ENCODE measurements at regions not wholly inside any gene's neighbourhood (a gene's known extent, or its start where the extent isn't known, plus 50 kb on each side); places are given as distances from the start of the nearest gene placed in this dataset.
"Not testable (repeated sequence)": the region's sequence is repeated elsewhere in the genome, so short reads cannot be mapped to it uniquely, and the experiment has no call there.

DNA sequence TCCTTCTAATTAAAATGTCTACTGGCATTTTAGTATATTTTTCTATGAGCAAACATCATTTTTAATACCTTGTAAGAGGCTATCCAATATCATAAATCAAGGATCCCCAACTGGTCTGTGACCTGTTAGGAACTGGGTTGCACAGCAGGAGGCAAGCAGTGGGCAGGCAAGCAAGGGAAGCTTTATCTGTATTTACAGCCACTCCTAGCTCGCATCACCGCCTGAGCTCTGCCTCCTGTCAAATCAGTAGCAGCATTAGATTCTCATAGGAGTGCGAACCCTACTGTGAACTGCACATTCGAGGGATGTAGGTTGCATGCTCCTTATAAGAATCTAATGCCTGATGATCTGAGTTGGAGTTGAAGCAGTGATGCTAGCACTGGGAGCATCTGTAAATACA is 70.2 kb upstream of the CREB3L1 start:
- Mint-ChIP-seq H3K36me3 (ENCODE audit: low read depth) (no peaks in the 10 kb centered on the region), H3K4me1 (peaks cover 11% of the 10 kb centered on the region), H3K27ac (no peak overlapping the region), H3K27me3 (peaks cover 8% of the 10 kb centered on the region), H3K4me3 (no peak overlapping the region), H3K9me3 (ENCODE audit: low read depth) (no peaks in the 10 kb centered on the region)
- intact Hi-C loops (cut with DNase I, micrococcal nuclease) = no loop called here
- CTCF ChIA-PET = interaction anchor here (0.8 to 1.5 kb wide), 2 partner anchors 36 to 100 kb away, joined by 3 to 4 read pairs; no protein-coding TSS in a partner anchor
- ATAC-seq (no peak), DNase-seq (no peak)
- POLR2A ChIA-PET = no interaction called here

DNA sequence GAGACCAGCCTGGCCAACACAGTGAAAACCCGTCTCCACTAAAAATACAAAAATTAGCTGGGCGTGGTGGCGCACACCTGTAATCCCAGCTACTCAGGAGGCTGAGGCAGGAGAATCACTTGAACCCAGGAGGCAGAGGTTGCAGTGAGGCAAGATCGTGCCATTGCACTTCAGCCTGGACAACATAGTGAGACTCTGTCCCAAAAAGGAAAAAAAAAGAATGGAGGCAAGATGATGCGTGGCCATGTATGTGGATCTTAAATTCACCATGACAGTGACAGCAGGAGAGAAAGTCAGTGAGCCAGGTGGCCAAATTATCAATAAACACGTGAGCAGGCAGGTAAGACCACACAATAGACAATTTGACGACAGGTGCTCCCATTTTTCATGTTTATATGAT is 73.0 kb upstream of the CREB3L1 start:
- intact Hi-C loops (cut with DNase I, micrococcal nuclease); H3K9me3 Mint-ChIP-seq (ENCODE audit: low read depth); H3K27ac Mint-ChIP-seq; POLR2A ChIA-PET; ATAC-seq; H3K4me1 Mint-ChIP-seq; H3K4me3 Mint-ChIP-seq; H3K36me3 Mint-ChIP-seq (ENCODE audit: low read depth); DNase-seq: not testable (repeated sequence)
- H3K27me3 Mint-ChIP-seq = peaks cover 17% of the 10 kb centered on the region
- CTCF ChIA-PET = interaction anchor here (1.0 kb wide), 1 partner anchor 239 kb away, joined by 3 read pairs; no protein-coding TSS in a partner anchor

DNA sequence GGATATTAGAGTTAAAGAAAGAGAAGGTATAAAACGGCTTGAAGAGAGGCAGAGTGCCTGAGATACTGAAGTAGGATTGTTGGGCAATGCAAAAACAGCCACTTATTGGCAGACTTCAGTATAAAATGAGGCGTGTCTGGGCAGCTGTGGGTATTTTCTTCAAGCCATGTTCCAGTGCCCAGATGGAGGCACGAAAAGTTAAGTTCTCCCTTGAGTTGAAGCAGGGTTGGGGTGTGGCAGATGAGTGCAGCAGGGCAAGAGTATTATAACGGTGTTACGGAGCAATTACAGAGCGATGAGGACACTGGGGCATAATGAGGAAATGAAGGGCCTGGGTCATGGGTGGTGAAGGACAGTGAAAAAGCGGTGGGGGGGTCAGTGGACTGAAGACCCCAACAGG is 73.7 kb upstream of the CREB3L1 start:
- intact Hi-C loops (cut with DNase I, micrococcal nuclease) = no loop called here
- Mint-ChIP-seq H3K27ac (no peak overlapping the region), H3K36me3 (ENCODE audit: low read depth) (no peaks in the 10 kb centered on the region), H3K4me1 (no peaks in the 10 kb centered on the region), H3K27me3 (peaks cover 21% of the 10 kb centered on the region), H3K9me3 (ENCODE audit: low read depth) (no peaks in the 10 kb centered on the region), H3K4me3 (no peak overlapping the region)
- ATAC-seq (no peak), DNase-seq (no peak)
- ChIA-PET POLR2A (no interaction called here), CTCF (interaction anchor here (0.7 kb wide), 1 partner anchor 1531 kb away, joined by 4 read pairs; no protein-coding TSS in a partner anchor)

DNA sequence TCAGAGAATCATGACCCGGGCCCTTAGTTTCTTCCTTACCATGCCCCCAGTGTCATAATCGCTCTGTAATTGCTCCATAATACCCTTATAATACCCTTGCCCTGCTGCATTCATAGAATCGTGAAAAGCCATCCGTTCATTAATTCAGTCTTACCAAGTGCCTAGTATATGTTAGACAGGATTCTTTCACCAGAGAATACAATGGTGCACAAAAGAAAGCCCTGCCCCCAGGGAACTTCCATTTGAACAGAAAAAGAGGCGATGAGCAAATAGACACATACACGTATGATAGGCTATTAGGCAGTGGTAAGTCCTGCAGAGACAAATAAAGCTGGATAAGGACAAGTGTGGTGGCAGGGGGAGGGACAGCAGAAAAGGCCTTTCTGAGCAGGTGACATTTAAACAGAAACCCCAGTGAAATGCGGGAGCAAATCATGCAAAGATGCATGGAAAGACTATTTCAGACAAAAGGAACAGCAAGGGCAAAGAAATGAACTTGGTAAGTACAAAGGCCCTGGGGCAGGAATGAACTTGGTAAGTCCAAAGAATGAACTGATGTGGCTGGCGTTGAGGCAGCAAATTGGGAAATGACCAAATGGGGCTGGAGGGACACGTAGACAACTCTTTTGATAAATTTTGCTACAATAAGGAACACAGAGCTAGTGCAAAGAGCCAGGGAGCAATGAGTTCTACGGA is 74.6 kb upstream of the CREB3L1 start:
- H3K9me3 Mint-ChIP-seq (ENCODE audit: low read depth) = no peaks in the 10 kb centered on the region
- POLR2A ChIA-PET = no interaction called here
- H3K27ac Mint-ChIP-seq = no peak overlapping the region
- peaks cover 24% of the 10 kb centered on the region for H3K27me3 Mint-ChIP-seq
- intact Hi-C loops (cut with DNase I, micrococcal nuclease) = no loop called here
- DNase-seq (no peak), ATAC-seq (no peak)
- no peaks in the 10 kb centered on the region for H3K36me3 Mint-ChIP-seq (ENCODE audit: low read depth)
- CTCF ChIA-PET = interaction anchor here (0.5 to 0.7 kb wide), 2 partner anchors 329 to 1530 kb away, joined by 3 to 4 read pairs; no protein-coding TSS in a partner anchor
- H3K4me3 Mint-ChIP-seq = no peak overlapping the region
- H3K4me1 Mint-ChIP-seq = no peaks in the 10 kb centered on the region

DNA sequence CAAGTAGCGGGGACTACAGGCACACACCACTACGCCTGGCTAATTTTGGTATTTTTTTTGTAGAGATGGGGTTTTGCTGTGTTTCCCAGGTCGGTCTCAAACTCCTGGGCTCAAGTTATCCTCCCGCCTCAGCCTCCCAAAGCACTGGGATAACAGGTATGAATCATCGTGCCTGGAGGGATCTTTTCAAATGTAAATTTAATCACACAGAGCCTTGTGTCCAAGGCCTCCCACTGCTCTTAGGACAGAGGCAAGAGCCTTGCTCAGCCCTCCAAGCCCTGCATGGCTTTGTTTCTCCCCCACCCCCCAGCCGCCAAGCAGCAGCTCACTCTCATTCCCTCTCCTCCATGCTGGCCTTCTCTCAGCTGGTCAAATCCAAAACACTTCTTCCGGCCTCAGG is 75.3 kb upstream of the CREB3L1 start:
- Mint-ChIP-seq H3K27ac (no peak overlapping the region), H3K27me3 (peaks cover 24% of the 10 kb centered on the region), H3K9me3 (ENCODE audit: low read depth) (no peaks in the 10 kb centered on the region), H3K4me1 (no peaks in the 10 kb centered on the region), H3K36me3 (ENCODE audit: low read depth) (no peaks in the 10 kb centered on the region), H3K4me3 (no peak overlapping the region)
- ChIA-PET CTCF (no interaction called here), POLR2A (no interaction called here)
- intact Hi-C loops (cut with DNase I, micrococcal nuclease) = no loop called here
- no peak for DNase-seq
- no peak for ATAC-seq

DNA sequence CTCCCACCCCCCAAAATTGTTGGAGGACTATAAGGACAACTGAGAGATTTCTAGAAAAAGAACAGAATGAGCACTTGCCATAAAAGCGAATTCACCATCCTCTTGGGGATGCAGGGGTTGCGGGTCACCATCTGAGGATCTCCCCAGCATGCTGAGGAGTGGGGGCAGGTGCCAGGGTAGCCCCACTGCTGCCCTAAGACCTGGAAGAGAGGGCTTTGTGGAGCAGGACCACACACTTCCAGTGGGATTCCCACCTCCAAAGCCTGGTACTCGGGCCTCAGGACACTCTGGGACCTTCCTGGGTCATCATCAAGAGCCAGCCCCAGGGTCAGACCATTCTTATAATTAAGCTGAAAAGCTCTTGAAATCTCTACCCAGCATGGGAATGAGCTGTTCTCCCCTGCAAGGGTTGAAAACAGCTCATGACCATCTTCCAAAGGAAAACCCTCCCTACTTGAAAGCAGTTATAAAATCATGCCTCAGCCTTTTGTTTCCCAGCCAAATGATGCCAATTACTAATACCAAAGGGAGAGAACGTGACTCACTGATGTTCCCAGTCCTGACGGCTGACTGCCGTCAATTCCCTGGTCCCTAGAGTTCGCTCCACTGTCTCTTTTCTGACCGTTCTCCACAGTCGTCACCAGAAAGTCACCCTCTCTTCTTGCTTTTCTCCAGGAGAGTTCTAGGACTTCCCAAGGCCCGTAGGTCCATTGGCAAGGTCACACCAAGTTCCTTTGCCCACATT is 76.8 kb upstream of the CREB3L1 start:
- ChIA-PET CTCF (interaction anchor here (0.6 kb wide), 1 partner anchor 324 kb away, joined by 3 read pairs; no protein-coding TSS in a partner anchor), POLR2A (no interaction called here)
- Mint-ChIP-seq H3K4me3 (no peak overlapping the region), H3K9me3 (ENCODE audit: low read depth) (no peaks in the 10 kb centered on the region), H3K36me3 (ENCODE audit: low read depth) (no peaks in the 10 kb centered on the region), H3K27me3 (peaks cover 26% of the 10 kb centered on the region), H3K27ac (no peak overlapping the region), H3K4me1 (no peaks in the 10 kb centered on the region)
- intact Hi-C loops (cut with DNase I, micrococcal nuclease) = no loop called here
- ATAC-seq (no peak), DNase-seq (no peak)

DNA sequence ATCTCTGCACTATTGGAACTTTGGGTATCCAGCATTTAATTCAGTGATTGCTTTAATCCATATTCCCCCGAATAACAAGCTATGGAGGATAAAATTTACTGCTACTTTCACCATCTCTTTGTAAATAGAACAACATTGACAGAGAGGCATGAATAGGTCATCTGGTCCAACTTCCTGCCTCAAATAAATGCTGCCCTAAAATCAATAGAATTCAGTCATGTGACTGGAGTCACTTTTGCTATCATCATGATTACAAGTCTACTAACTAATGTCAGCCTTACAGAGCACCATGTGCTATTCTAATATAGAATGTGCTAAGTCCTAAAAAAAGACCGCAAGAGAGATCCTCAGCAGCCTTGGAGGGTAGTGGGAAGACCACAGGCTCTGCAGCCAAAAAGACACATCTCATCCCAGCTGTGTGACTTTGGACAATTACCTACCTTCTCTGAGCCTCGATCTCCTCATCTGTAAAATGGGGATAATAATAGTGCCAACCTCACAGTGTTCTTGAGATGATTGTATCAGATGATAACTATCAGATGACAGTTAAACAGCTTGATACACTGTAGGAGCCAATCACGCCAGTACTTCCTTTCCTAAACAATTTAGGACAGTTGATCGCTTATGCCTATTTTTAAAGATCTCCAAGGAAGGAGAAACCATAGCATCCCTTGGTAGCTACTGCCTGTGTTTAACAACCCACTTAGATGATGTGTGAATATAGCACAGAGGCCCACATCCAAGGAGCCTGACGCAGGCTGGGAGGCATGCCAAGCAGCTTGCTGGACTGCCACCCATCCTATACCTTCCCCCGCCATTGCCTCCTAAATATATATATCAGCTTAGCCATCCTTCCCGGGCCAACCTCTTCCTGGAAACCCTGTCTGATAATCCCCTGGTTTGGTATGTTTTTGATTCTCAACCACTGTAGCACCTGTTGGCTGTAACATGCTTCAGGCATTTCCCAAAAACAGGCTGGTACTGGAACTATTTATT is 77.3 kb upstream of the PHF21A start:
- no peak overlapping the region for H3K4me3 Mint-ChIP-seq
- peaks cover 26% of the 10 kb centered on the region for H3K27me3 Mint-ChIP-seq
- H3K4me1 Mint-ChIP-seq = no peaks in the 10 kb centered on the region
- no peak overlapping the region for H3K27ac Mint-ChIP-seq
- ATAC-seq = no peak
- intact Hi-C loops (cut with DNase I, micrococcal nuclease) = no loop called here
- H3K36me3 Mint-ChIP-seq (ENCODE audit: low read depth) = no peaks in the 10 kb centered on the region
- H3K9me3 Mint-ChIP-seq (ENCODE audit: low read depth) = no peaks in the 10 kb centered on the region
- ChIA-PET CTCF (interaction anchor here (0.7 to 1.1 kb wide), 2 partner anchors 12 to 923 kb away, joined by 3 read pairs; no protein-coding TSS in a partner anchor), POLR2A (interaction anchor here (0.6 kb wide), 1 partner anchor 121 kb away, joined by 9 read pairs; no protein-coding TSS in a partner anchor)
- no peak for DNase-seq

DNA sequence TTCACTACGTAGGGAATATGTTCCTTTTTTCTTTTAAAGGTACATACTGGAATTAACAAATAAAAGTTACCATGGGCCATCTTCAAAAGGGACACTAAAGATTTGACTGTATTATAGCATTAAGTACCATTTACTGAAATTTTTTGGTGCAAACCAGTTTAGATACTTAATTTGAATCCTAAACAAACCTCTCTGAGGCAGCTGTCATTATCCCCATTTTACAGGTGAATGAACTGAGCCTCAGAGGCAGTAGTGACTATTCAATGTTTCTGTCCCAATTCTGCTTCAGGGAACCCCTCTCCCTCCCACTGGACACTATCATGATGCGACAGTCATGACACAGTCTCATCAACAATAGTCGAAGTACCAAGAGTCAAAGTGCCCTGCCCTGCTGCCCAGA is 76.2 kb upstream of the PHF21A start:
- Mint-ChIP-seq H3K27ac (no peak overlapping the region), H3K4me1 (no peaks in the 10 kb centered on the region), H3K9me3 (ENCODE audit: low read depth) (no peaks in the 10 kb centered on the region), H3K36me3 (ENCODE audit: low read depth) (no peaks in the 10 kb centered on the region), H3K27me3 (peaks cover 27% of the 10 kb centered on the region), H3K4me3 (no peak overlapping the region)
- DNase-seq = no peak
- intact Hi-C loops (cut with DNase I, micrococcal nuclease) = no loop called here
- POLR2A ChIA-PET = no interaction called here
- CTCF ChIA-PET = interaction anchor here (0.7 to 1.0 kb wide), 2 partner anchors 116 to 922 kb away, joined by 3 read pairs; no protein-coding TSS in a partner anchor
- ATAC-seq = no peak

DNA sequence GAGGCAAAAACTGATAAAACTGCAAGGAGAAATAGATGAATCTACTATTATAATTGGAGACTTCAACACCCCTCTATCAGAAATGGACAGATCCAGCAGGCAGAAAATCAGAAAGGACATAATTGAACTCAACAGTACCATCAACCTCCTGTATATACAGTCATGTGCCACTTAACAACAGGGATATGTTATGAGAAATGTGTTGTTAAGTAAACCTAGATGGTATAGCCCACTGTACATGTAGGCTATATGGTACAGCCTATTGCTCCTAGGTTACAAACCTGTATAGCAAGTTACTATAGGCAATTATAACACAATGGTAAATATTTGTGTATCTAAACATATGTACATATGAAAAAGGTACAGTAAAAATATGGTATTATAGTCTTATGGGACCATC is 66.8 kb upstream of the PHF21A start:
- intact Hi-C loops (cut with DNase I, micrococcal nuclease) = no loop called here
- ATAC-seq (no peak), DNase-seq (no peak)
- H3K9me3 Mint-ChIP-seq (ENCODE audit: low read depth) = peaks cover 2% of the 10 kb centered on the region
- ChIA-PET POLR2A (no interaction called here), CTCF (no interaction called here)
- H3K36me3 Mint-ChIP-seq (ENCODE audit: low read depth) = no peaks in the 10 kb centered on the region
- H3K27me3 Mint-ChIP-seq = peaks cover 14% of the 10 kb centered on the region
- H3K4me1 Mint-ChIP-seq = no peaks in the 10 kb centered on the region
- H3K27ac Mint-ChIP-seq = no peak overlapping the region
- no peak overlapping the region for H3K4me3 Mint-ChIP-seq

DNA sequence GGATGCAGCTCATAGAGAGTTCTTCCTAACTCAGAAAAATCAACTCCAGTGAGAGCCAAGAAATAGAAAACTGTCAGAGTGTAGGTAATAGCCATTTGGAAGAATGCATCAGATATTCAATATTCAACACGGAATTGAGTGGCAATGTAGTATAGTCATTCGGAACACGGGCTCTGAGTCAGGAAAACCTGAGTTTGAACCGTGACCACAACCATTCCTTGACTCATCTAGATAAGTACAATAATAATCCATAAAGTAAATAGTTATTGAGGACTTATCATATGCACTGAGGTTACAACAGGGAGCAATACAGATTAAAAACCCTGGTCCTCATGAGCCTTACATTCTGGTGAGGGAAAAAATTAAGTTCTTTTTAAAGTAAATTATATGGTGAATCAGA is 62.6 kb upstream of the PHF21A start:
- Mint-ChIP-seq H3K9me3 (ENCODE audit: low read depth) (no peaks in the 10 kb centered on the region), H3K27ac (no peak overlapping the region), H3K4me1 (no peaks in the 10 kb centered on the region), H3K4me3 (no peak overlapping the region), H3K36me3 (ENCODE audit: low read depth) (no peaks in the 10 kb centered on the region), H3K27me3 (peaks cover 22% of the 10 kb centered on the region)
- ATAC-seq = no peak
- CTCF ChIA-PET = no interaction called here
- DNase-seq = no peak
- intact Hi-C loops (cut with DNase I, micrococcal nuclease) = no loop called here
- POLR2A ChIA-PET = no interaction called here

DNA sequence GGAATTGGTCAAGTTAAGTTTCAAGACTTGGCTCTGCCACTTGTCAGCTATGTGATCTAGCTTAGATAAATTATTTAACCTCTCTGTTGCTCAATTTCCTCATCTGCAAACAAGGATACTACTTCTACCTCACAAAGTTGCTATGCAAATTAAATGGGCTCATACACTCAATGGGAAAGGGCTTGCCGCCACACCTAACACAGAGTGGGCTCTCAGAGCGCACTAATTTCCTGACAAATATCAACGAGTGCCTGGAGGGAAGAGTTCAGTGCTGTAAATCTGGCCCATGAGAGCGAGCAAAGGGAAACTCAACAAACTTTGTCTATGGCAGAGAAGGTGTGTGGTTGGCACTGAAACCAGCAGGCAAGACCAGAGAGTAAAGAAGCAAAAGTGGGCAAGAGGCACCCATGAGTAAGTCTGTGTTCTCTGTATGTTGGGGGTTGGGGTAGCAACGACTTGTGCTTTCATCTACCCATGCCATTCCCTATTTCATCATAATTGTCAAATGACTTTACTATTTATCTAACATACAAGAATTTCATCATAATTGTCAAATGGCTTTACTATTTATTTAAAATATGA is 60.7 kb upstream of the PHF21A start:
- Mint-ChIP-seq H3K27me3 (peaks cover 22% of the 10 kb centered on the region), H3K9me3 (ENCODE audit: low read depth) (no peaks in the 10 kb centered on the region), H3K4me3 (no peak overlapping the region), H3K4me1 (no peaks in the 10 kb centered on the region), H3K36me3 (ENCODE audit: low read depth) (no peaks in the 10 kb centered on the region), H3K27ac (no peak overlapping the region)
- intact Hi-C loops (cut with DNase I, micrococcal nuclease) = no loop called here
- DNase-seq (no peak), ATAC-seq (no peak)
- CTCF ChIA-PET = interaction anchor here (1.5 kb wide), 1 partner anchor 78 kb away, joined by 4 read pairs; no protein-coding TSS in a partner anchor
- POLR2A ChIA-PET = no interaction called here

All from activated CD4-positive, alpha-beta T cell treated with anti-CD3 and anti-CD28 coated beads for 36 hours (primary cell).